ENCODE measurements at regions not wholly inside any gene's neighbourhood (a gene's known extent, or its start where the extent isn't known, plus 50 kb on each side); places are given as distances from the start of the nearest gene placed in this dataset.

GRCh38 chr5:124342986-124343385, 403.5 kb downstream of the ZNF608 start:
- DNase-seq, result no peak
- H3K36me3 Mint-ChIP-seq, result no peaks in the 10 kb centered on the region
- H3K4me1 Mint-ChIP-seq (ENCODE audit: low read depth), result no peaks in the 10 kb centered on the region
- H3K27ac Mint-ChIP-seq, result no peak overlapping the region
- intact Hi-C loops (cut with micrococcal nuclease), result no loop called here
- H3K9me3 Mint-ChIP-seq, result peaks cover 2% of the 10 kb centered on the region
- CTCF ChIA-PET, result no interaction called here
- H3K4me3 Mint-ChIP-seq, result no peak overlapping the region
- POLR2A ChIA-PET, result no interaction called here
- no peaks in the 10 kb centered on the region for H3K27me3 Mint-ChIP-seq

- Mint-ChIP-seq H3K36me3 (no peaks in the 10 kb centered on the region), H3K9me3 (peaks cover 2% of the 10 kb centered on the region), H3K4me1 (ENCODE audit: low read depth) (no peaks in the 10 kb centered on the region), H3K4me3 (no peak overlapping the region), H3K27me3 (no peaks in the 10 kb centered on the region), H3K27ac (no peak overlapping the region)
- DNase-seq, result no peak
- CTCF ChIA-PET, result no interaction called here
- POLR2A ChIA-PET, result no interaction called here
- intact Hi-C loops (cut with micrococcal nuclease), result no loop called here
These were observed 403.9 kb downstream of the ZNF608 start for GRCh38 chr5:124342584-124342983.

GRCh38 chr5:124342027-124342471, 404.4 kb downstream of the ZNF608 start:
- H3K9me3 Mint-ChIP-seq, result peaks cover 2% of the 10 kb centered on the region
- no peaks in the 10 kb centered on the region for H3K27me3 Mint-ChIP-seq
- no peak overlapping the region for H3K27ac Mint-ChIP-seq
- ChIA-PET POLR2A (no interaction called here), CTCF (no interaction called here)
- no peaks in the 10 kb centered on the region for H3K4me1 Mint-ChIP-seq (ENCODE audit: low read depth)
- intact Hi-C loops (cut with micrococcal nuclease), result no loop called here
- DNase-seq, result no peak
- no peaks in the 10 kb centered on the region for H3K36me3 Mint-ChIP-seq
- no peak overlapping the region for H3K4me3 Mint-ChIP-seq

- Mint-ChIP-seq H3K27ac (no peak overlapping the region), H3K36me3 (no peaks in the 10 kb centered on the region), H3K4me3 (no peak overlapping the region), H3K27me3 (no peaks in the 10 kb centered on the region), H3K9me3 (peaks cover 2% of the 10 kb centered on the region), H3K4me1 (ENCODE audit: low read depth) (no peaks in the 10 kb centered on the region)
- ChIA-PET POLR2A (no interaction called here), CTCF (no interaction called here)
- intact Hi-C loops (cut with micrococcal nuclease), result no loop called here
- DNase-seq, result no peak
These were observed 405.2 kb downstream of the ZNF608 start for GRCh38 chr5:124341066-124341858.

- no peaks in the 10 kb centered on the region for H3K4me1 Mint-ChIP-seq (ENCODE audit: low read depth)
- H3K27me3 Mint-ChIP-seq, result no peaks in the 10 kb centered on the region
- no peak overlapping the region for H3K27ac Mint-ChIP-seq
- H3K9me3 Mint-ChIP-seq, result peaks cover 2% of the 10 kb centered on the region
- no peak for DNase-seq
- intact Hi-C loops (cut with micrococcal nuclease), result no loop called here
- no peak overlapping the region for H3K4me3 Mint-ChIP-seq
- no peaks in the 10 kb centered on the region for H3K36me3 Mint-ChIP-seq
- POLR2A ChIA-PET, result no interaction called here
- CTCF ChIA-PET, result no interaction called here
These were observed 408.4 kb downstream of the ZNF608 start for GRCh38 chr5:124337996-124338395.

GRCh38 chr5:124333298-124333979, 413.0 kb downstream of the ZNF608 start:
- POLR2A ChIA-PET, result no interaction called here
- intact Hi-C loops (cut with micrococcal nuclease), result no loop called here
- DNase-seq, result no peak
- Mint-ChIP-seq H3K4me3 (no peak overlapping the region), H3K36me3 (no peaks in the 10 kb centered on the region), H3K9me3 (peaks cover 5% of the 10 kb centered on the region), H3K27me3 (no peaks in the 10 kb centered on the region), H3K4me1 (ENCODE audit: low read depth) (no peaks in the 10 kb centered on the region), H3K27ac (no peak overlapping the region)
- CTCF ChIA-PET, result no interaction called here

GRCh38 chr5:124332273-124332672, 414.2 kb downstream of the ZNF608 start:
- intact Hi-C loops (cut with micrococcal nuclease), result no loop called here
- H3K9me3 Mint-ChIP-seq, result peaks cover 5% of the 10 kb centered on the region
- H3K4me3 Mint-ChIP-seq, result no peak overlapping the region
- H3K4me1 Mint-ChIP-seq (ENCODE audit: low read depth), result no peaks in the 10 kb centered on the region
- CTCF ChIA-PET, result no interaction called here
- H3K36me3 Mint-ChIP-seq, result no peaks in the 10 kb centered on the region
- DNase-seq, result no peak
- POLR2A ChIA-PET, result no interaction called here
- H3K27me3 Mint-ChIP-seq, result no peaks in the 10 kb centered on the region
- no peak overlapping the region for H3K27ac Mint-ChIP-seq

- no peaks in the 10 kb centered on the region for H3K4me1 Mint-ChIP-seq (ENCODE audit: low read depth)
- H3K4me3 Mint-ChIP-seq, result no peak overlapping the region
- DNase-seq, result no peak
- H3K9me3 Mint-ChIP-seq, result peaks cover 5% of the 10 kb centered on the region
- intact Hi-C loops (cut with micrococcal nuclease), result no loop called here
- H3K36me3 Mint-ChIP-seq, result no peaks in the 10 kb centered on the region
- ChIA-PET POLR2A (no interaction called here), CTCF (no interaction called here)
- no peak overlapping the region for H3K27ac Mint-ChIP-seq
- H3K27me3 Mint-ChIP-seq, result no peaks in the 10 kb centered on the region
These were observed 415.7 kb downstream of the ZNF608 start for GRCh38 chr5:124330595-124331220.

- no peak for DNase-seq
- intact Hi-C loops (cut with micrococcal nuclease), result no loop called here
- no peak overlapping the region for H3K27ac Mint-ChIP-seq
- H3K36me3 Mint-ChIP-seq, result no peaks in the 10 kb centered on the region
- H3K4me3 Mint-ChIP-seq, result no peak overlapping the region
- no peaks in the 10 kb centered on the region for H3K27me3 Mint-ChIP-seq
- ChIA-PET POLR2A (no interaction called here), CTCF (no interaction called here)
- H3K9me3 Mint-ChIP-seq, result peaks cover 5% of the 10 kb centered on the region
- no peaks in the 10 kb centered on the region for H3K4me1 Mint-ChIP-seq (ENCODE audit: low read depth)
These were observed 418.2 kb downstream of the ZNF608 start for GRCh38 chr5:124328201-124328600.

GRCh38 chr5:124318661-124319060, 427.8 kb downstream of the ZNF608 start:
- H3K27me3 Mint-ChIP-seq, result no peaks in the 10 kb centered on the region
- peaks cover 3% of the 10 kb centered on the region for H3K9me3 Mint-ChIP-seq
- no peaks in the 10 kb centered on the region for H3K36me3 Mint-ChIP-seq
- no peak for DNase-seq
- POLR2A ChIA-PET, result no interaction called here
- H3K4me1 Mint-ChIP-seq (ENCODE audit: low read depth), result no peaks in the 10 kb centered on the region
- intact Hi-C loops (cut with micrococcal nuclease), result no loop called here
- CTCF ChIA-PET, result no interaction called here
- no peak overlapping the region for H3K27ac Mint-ChIP-seq
- no peak overlapping the region for H3K4me3 Mint-ChIP-seq

GRCh38 chr5:124317451-124317850, 429.0 kb downstream of the ZNF608 start:
- Mint-ChIP-seq H3K4me3 (no peak overlapping the region), H3K27me3 (no peaks in the 10 kb centered on the region), H3K9me3 (peaks cover 3% of the 10 kb centered on the region), H3K27ac (no peak overlapping the region), H3K36me3 (no peaks in the 10 kb centered on the region), H3K4me1 (ENCODE audit: low read depth) (no peaks in the 10 kb centered on the region)
- POLR2A ChIA-PET, result no interaction called here
- intact Hi-C loops (cut with micrococcal nuclease), result no loop called here
- DNase-seq, result no peak
- CTCF ChIA-PET, result no interaction called here

GRCh38 chr5:124315741-124316415, 430.6 kb downstream of the ZNF608 start:
- intact Hi-C loops (cut with micrococcal nuclease), result no loop called here
- CTCF ChIA-PET, result no interaction called here
- POLR2A ChIA-PET, result no interaction called here
- no peak overlapping the region for H3K4me3 Mint-ChIP-seq
- DNase-seq, result no peak
- no peak overlapping the region for H3K27ac Mint-ChIP-seq
- H3K36me3 Mint-ChIP-seq, result no peaks in the 10 kb centered on the region
- H3K9me3 Mint-ChIP-seq, result peaks cover 3% of the 10 kb centered on the region
- H3K27me3 Mint-ChIP-seq, result no peaks in the 10 kb centered on the region
- no peaks in the 10 kb centered on the region for H3K4me1 Mint-ChIP-seq (ENCODE audit: low read depth)

Measured in activated CD4-positive, alpha-beta memory T cell treated with anti-CD3 and anti-CD28 coated beads for 36 hours (primary cell).